WTC11 (cell line): ENCODE measurements at regions not wholly inside any gene's neighbourhood (a gene's known extent, or its start where the extent isn't known, plus 50 kb on each side); places are given as distances from the start of the nearest gene placed in this dataset.

Experiments
- TF ChIP-seq, protein P1 (sequence below): sonication (generic); formaldehyde crosslinking; IDR thresholded peaks from 2 replicates; pipeline ENCODE4 v1.8.1; 2023; ENCODE audit warnings: mild to moderate bottlenecking, missing genetic modification reagents
- TF ChIP-seq, protein P2 (sequence below): fragments of 200-600 bp; IDR thresholded peaks from 2 replicates; pipeline ENCODE4 v1.8.0; 2022; ENCODE audit warnings: antibody characterized with exemption
- TF ChIP-seq, protein P3 (sequence below): sonication (generic); formaldehyde crosslinking; IDR thresholded peaks from 2 replicates; pipeline ENCODE4 v1.8.1; 2022; ENCODE audit warnings: mild to moderate bottlenecking, moderate library complexity, missing genetic modification reagents

DNA sequence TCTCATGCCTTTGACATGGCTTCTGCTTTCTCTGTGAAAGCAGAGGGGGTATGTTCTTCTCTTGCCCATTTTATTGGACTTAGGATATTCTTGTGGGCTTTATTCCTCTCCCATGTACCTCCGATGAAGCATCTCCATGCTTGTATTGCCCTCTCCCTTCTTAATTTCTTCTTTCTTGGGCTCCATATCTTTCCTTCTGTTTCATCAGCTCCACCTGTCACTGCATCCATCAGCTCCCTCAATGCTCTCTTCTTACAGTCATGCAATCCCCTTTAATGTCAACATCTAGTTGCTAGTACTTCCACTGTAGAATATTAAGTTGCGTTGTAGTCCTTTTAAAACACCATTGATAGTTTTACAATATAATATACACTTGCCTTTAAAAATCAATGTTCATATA lies 257.6 kb downstream of the GPAT3 start:
- TF ChIP-seq, protein P1, sequence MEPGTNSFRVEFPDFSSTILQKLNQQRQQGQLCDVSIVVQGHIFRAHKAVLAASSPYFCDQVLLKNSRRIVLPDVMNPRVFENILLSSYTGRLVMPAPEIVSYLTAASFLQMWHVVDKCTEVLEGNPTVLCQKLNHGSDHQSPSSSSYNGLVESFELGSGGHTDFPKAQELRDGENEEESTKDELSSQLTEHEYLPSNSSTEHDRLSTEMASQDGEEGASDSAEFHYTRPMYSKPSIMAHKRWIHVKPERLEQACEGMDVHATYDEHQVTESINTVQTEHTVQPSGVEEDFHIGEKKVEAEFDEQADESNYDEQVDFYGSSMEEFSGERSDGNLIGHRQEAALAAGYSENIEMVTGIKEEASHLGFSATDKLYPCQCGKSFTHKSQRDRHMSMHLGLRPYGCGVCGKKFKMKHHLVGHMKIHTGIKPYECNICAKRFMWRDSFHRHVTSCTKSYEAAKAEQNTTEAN (CRISPR knock-in tag): no peak
- TF ChIP-seq, protein P2, sequence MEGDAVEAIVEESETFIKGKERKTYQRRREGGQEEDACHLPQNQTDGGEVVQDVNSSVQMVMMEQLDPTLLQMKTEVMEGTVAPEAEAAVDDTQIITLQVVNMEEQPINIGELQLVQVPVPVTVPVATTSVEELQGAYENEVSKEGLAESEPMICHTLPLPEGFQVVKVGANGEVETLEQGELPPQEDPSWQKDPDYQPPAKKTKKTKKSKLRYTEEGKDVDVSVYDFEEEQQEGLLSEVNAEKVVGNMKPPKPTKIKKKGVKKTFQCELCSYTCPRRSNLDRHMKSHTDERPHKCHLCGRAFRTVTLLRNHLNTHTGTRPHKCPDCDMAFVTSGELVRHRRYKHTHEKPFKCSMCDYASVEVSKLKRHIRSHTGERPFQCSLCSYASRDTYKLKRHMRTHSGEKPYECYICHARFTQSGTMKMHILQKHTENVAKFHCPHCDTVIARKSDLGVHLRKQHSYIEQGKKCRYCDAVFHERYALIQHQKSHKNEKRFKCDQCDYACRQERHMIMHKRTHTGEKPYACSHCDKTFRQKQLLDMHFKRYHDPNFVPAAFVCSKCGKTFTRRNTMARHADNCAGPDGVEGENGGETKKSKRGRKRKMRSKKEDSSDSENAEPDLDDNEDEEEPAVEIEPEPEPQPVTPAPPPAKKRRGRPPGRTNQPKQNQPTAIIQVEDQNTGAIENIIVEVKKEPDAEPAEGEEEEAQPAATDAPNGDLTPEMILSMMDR: no peak
- TF ChIP-seq, protein P3, sequence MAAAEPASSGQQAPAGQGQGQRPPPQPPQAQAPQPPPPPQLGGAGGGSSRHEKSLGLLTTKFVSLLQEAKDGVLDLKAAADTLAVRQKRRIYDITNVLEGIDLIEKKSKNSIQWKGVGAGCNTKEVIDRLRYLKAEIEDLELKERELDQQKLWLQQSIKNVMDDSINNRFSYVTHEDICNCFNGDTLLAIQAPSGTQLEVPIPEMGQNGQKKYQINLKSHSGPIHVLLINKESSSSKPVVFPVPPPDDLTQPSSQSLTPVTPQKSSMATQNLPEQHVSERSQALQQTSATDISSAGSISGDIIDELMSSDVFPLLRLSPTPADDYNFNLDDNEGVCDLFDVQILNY (CRISPR knock-in tag): no peak
